GM12891 (cell line): ENCODE measurements at regions not wholly inside any gene's neighbourhood (a gene's known extent, or its start where the extent isn't known, plus 50 kb on each side); places are given as distances from the start of the nearest gene placed in this dataset.

Experiments
- DNase-seq: peaks from one replicate; pipeline ENCODE4 v3.0.0; 2011; ENCODE audit warnings: low spot score; ENCODE audit not compliant: insufficient read length
- FAIRE-seq: peaks from 2 replicates; lab custom pipeline; 2011; peaks lifted over from hg19 to GRCh38; lab: Jason Lieb, UNC
- PAX5 ChIP-seq: IDR thresholded peaks from 2 replicates; pipeline ENCODE4 v1.6.1; 2011; ENCODE audit warnings: low read length, moderate library complexity, mild to moderate bottlenecking; ENCODE audit not compliant: insufficient read depth, severe bottlenecking
- POLR2A ChIP-seq: IDR thresholded peaks from 2 replicates; pipeline ENCODE4 v1.6.1; 2011; ENCODE audit warnings: low read depth, low read length, control low read depth
- POLR2AphosphoS5 ChIP-seq: IDR thresholded peaks from 2 replicates; pipeline ENCODE4 v1.6.1; 2011; ENCODE audit warnings: low read depth, low read length, control low read depth
- POU2F2 ChIP-seq: IDR thresholded peaks from 2 replicates; pipeline ENCODE4 v1.6.1; 2011; ENCODE audit warnings: low read depth, mild to moderate bottlenecking, control low read depth, low read length, moderate library complexity
- SPI1 ChIP-seq: IDR thresholded peaks from 2 replicates; pipeline ENCODE4 v1.6.1; 2011; ENCODE audit warnings: low read depth, low read length, control low read depth
- TAF1 ChIP-seq: IDR thresholded peaks from 2 replicates; pipeline ENCODE4 v1.6.1; 2011; ENCODE audit warnings: low read depth, low read length, control low read depth

GRCh38 chr14:26996246-26996645, 398.4 kb upstream of the NOVA1 start:
- TF ChIP-seq POLR2AphosphoS5 (no peak), POLR2A (no peak), SPI1 (no peak)
- no peak for DNase-seq
- FAIRE-seq, result no peak

GRCh38 chr14:27002179-27002578, 404.3 kb upstream of the NOVA1 start:
- no peak for DNase-seq

DNA sequence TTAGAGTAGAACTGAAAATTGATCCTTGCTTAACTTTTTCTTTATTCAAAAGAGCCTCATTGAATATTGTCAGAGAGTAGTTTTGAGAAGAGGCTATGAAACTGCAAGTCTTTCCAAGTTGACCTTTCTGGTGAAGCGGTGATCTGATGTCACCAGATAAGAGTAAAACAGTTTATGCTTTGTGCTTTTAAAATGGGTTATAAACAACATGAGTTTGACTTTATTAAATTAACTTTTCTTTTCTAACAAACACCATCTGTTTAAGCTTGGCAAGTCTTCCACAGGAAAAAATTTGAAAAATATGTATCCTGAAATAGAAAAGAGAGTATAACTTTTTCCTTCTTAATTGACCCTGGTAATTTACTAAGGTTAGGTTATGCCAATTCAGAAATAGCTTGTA, 408.7 kb upstream of the NOVA1 start:
- no peak for FAIRE-seq
- no peak for DNase-seq
- TF ChIP-seq POLR2A, result no peak
- no peak for TF ChIP-seq POLR2AphosphoS5
- no peak for TF ChIP-seq SPI1
- no peak for TF ChIP-seq TAF1
- no peak for TF ChIP-seq PAX5

More at GRCh38 chr14:27002179-27002578, 404.3 kb upstream of the NOVA1 start:
- FAIRE-seq, result no peak
- TF ChIP-seq POLR2AphosphoS5, result no peak
- TF ChIP-seq TAF1, result no peak
- no peak for TF ChIP-seq PAX5
- no peak for TF ChIP-seq POU2F2
- no peak for TF ChIP-seq SPI1
- no peak for TF ChIP-seq POLR2A

- DNase-seq (no peak), FAIRE-seq (no peak)
- TF ChIP-seq PAX5, result no peak
These were observed 410.4 kb upstream of the NOVA1 start for GRCh38 chr14:27008187-27008586.

GRCh38 chr14:27012641-27013040, 414.8 kb upstream of the NOVA1 start:
- FAIRE-seq (no peak), DNase-seq (no peak)
- TF ChIP-seq POLR2AphosphoS5, result no peak
- TF ChIP-seq POLR2A, result no peak
- no peak for TF ChIP-seq SPI1
- no peak for TF ChIP-seq PAX5
- no peak for TF ChIP-seq TAF1
- no peak for TF ChIP-seq POU2F2

DNA sequence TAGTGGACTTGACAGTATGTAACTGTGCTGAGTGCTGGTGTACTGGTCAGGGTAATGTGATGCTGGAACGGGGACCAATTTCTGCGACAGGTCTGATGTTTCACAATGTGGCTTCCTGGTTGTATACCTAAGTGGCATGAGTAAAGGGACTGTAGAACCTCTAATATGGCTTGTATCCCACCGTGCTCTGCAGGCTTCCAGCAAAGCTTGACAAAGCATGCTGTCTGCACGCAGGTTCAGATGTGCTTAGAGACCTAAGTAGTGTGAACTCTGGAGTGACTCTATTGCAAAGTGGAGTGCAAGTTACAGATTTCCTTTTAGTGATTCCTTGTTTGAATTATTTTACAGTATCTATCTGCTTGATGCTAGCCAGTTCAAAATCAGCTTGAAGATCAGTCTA, 415.8 kb upstream of the NOVA1 start:
- no peak for TF ChIP-seq POLR2A
- no peak for TF ChIP-seq POU2F2
- no peak for TF ChIP-seq PAX5
- no peak for TF ChIP-seq POLR2AphosphoS5
- no peak for DNase-seq
- no peak for FAIRE-seq

DNA sequence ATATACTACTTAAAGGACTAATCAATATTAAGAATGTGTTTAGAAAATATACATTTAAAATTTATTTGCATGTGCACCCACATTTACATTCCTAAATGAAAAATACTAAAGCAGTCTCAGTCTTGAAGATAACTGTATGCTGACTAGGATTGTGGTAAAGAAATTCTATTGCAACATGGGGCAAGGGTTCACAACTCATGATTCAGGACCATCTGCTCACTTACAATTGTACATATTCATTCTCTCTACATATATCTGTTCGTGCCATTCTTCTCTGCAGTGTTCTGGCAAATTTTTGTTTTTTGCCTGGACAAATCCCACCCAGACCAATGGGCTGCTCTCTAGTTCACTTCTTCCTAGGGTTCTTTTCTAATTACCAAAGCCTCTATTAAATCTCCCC, 417.2 kb upstream of the NOVA1 start:
- FAIRE-seq, result no peak
- DNase-seq, result no peak
- TF ChIP-seq SPI1 (no peak), TAF1 (no peak), POLR2AphosphoS5 (no peak), POU2F2 (no peak), PAX5 (no peak), POLR2A (no peak)

GRCh38 chr14:27025648-27026047, 427.8 kb upstream of the NOVA1 start:
- TF ChIP-seq POLR2AphosphoS5 (no peak), TAF1 (no peak), PAX5 (no peak), POLR2A (no peak), SPI1 (no peak), POU2F2 (no peak)
- DNase-seq (no peak), FAIRE-seq (no peak)

- TF ChIP-seq POLR2AphosphoS5 (no peak), POLR2A (no peak), TAF1 (no peak), POU2F2 (no peak), SPI1 (no peak), PAX5 (no peak)
- FAIRE-seq (no peak), DNase-seq (no peak)
These were observed 428.3 kb upstream of the NOVA1 start for GRCh38 chr14:27026097-27026496.

DNA sequence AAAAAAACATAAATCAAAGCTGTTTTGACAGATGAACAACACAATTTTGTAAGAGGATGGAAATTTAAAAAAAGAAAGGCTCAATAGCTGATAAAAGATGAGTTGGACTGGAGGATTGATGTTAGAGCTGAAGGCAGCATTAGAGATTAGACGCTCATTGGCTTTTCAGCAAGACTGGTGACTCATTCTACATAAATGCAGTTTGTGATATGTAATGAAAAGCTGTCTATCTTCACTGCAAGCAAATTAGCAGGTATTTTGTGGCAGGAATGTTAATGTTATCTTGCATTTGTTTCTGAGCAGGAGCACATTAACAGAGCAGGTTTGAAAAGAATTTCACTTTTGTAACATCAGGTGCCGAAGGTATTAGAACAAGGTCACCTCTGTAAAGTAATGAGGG, 442.7 kb upstream of the NOVA1 start:
- TF ChIP-seq PAX5 (no peak), SPI1 (no peak), POU2F2 (no peak), POLR2AphosphoS5 (no peak), TAF1 (no peak), POLR2A (no peak)
- DNase-seq (no peak), FAIRE-seq (no peak)
